ENCODE measurements at regions not wholly inside any gene's neighbourhood (a gene's known extent, or its start where the extent isn't known, plus 50 kb on each side); places are given as distances from the start of the nearest gene placed in this dataset.

DNA sequence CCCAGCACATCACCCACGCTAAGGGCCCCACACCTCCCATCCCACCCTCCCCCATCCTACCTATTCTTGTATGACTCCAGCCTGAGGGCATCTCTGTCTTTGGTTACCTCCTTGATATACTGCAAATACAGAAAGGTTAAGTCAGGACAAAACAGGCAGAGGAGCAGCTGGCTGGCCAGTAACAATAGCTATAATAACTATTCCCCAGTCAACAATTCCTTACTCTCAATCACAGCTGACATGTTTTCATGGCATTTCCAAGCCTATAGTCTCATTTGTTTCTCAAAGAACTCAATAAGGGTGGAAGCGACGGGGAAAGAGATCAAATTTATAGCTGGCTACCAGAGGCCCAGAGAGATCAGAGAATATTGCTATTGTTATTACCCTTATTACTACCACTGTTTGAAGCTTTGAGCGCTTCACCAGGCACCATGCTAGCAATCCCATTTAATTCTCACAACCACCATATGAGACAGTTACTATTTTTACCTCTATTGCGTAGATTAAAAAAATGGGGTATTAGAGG is 93.0 kb upstream of the C2CD4B start:
- Mint-ChIP-seq H3K4me3 (no peak overlapping the region), H3K36me3 (ENCODE audit: low read depth) (peaks cover 17% of the 10 kb centered on the region), H3K27me3 (ENCODE audit: low read depth, poor library complexity) (peaks cover 12% of the 10 kb centered on the region), H3K9me3 (peaks cover 53% of the 10 kb centered on the region), H3K27ac (no peak overlapping the region), H3K4me1 (peaks cover 8% of the 10 kb centered on the region)
- no peak for DNase-seq
- TF ChIP-seq, protein P1, sequence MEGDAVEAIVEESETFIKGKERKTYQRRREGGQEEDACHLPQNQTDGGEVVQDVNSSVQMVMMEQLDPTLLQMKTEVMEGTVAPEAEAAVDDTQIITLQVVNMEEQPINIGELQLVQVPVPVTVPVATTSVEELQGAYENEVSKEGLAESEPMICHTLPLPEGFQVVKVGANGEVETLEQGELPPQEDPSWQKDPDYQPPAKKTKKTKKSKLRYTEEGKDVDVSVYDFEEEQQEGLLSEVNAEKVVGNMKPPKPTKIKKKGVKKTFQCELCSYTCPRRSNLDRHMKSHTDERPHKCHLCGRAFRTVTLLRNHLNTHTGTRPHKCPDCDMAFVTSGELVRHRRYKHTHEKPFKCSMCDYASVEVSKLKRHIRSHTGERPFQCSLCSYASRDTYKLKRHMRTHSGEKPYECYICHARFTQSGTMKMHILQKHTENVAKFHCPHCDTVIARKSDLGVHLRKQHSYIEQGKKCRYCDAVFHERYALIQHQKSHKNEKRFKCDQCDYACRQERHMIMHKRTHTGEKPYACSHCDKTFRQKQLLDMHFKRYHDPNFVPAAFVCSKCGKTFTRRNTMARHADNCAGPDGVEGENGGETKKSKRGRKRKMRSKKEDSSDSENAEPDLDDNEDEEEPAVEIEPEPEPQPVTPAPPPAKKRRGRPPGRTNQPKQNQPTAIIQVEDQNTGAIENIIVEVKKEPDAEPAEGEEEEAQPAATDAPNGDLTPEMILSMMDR (IDR thresholded peaks at IDR 0.05): no peak

- TF ChIP-seq, protein P1 (IDR thresholded peaks at IDR 0.05): no peak
- Mint-ChIP-seq H3K27ac (peak overlapping the region; percentile 22), H3K9me3 (peaks cover 79% of the 10 kb centered on the region), H3K36me3 (ENCODE audit: low read depth) (peaks cover 22% of the 10 kb centered on the region), H3K4me1 (no peaks in the 10 kb centered on the region), H3K4me3 (no peak overlapping the region), H3K27me3 (ENCODE audit: low read depth, poor library complexity) (peaks cover 4% of the 10 kb centered on the region)
- no peak for DNase-seq
Measured at GRCh38 chr15:62262305-62262941, 97.3 kb upstream of the C2CD4B start.

DNA sequence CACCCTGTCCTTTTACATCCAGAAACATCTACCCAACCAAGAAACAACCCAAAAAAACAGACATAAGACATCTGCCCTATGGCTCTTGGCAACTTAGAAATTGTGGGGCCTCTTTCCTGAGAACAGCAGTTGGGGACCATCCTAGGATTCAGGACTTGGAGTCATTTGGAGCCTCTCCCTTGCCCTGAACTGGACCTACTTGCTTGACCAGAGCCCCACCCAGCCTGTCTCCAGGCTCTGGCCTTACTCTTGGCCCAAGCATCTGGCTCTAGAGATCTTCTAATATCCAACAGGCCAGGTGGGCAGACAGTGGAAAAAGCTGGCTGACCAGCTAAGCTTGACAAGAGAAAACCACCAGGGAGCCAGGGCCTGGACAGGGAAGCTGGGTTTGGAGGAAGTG is 99.1 kb upstream of the C2CD4B start:
- no peak overlapping the region for H3K27ac Mint-ChIP-seq

GRCh38 chr15:62269504-62269903 is 104.4 kb upstream of the C2CD4B start:
- Mint-ChIP-seq H3K9me3 (peaks cover 80% of the 10 kb centered on the region), H3K27ac (no peak overlapping the region), H3K36me3 (ENCODE audit: low read depth) (peaks cover 7% of the 10 kb centered on the region), H3K27me3 (ENCODE audit: low read depth, poor library complexity) (no peaks in the 10 kb centered on the region), H3K4me1 (no peaks in the 10 kb centered on the region), H3K4me3 (no peak overlapping the region)
- peak; percentile 17 for DNase-seq
- TF ChIP-seq, protein P1 (IDR thresholded peaks at IDR 0.05): no peak

More for the DNA sequence above, 99.1 kb upstream of the C2CD4B start:
- TF ChIP-seq, protein P1 (IDR thresholded peaks at IDR 0.05): no peak
- DNase-seq: no peak
- H3K9me3 Mint-ChIP-seq: peaks cover 93% of the 10 kb centered on the region
- peaks cover 22% of the 10 kb centered on the region for H3K36me3 Mint-ChIP-seq (ENCODE audit: low read depth)
- H3K27me3 Mint-ChIP-seq (ENCODE audit: low read depth, poor library complexity): peaks cover 4% of the 10 kb centered on the region
- H3K4me3 Mint-ChIP-seq: no peak overlapping the region
- H3K4me1 Mint-ChIP-seq: no peaks in the 10 kb centered on the region

GRCh38 chr15:62270216-62270921 is 105.3 kb upstream of the C2CD4B start:
- TF ChIP-seq, protein P1 (IDR thresholded peaks at IDR 0.05): no peak
- Mint-ChIP-seq H3K4me1 (no peaks in the 10 kb centered on the region), H3K36me3 (ENCODE audit: low read depth) (peaks cover 7% of the 10 kb centered on the region), H3K27me3 (ENCODE audit: low read depth, poor library complexity) (no peaks in the 10 kb centered on the region), H3K9me3 (peaks cover 79% of the 10 kb centered on the region), H3K27ac (no peak overlapping the region), H3K4me3 (no peak overlapping the region)
- no peak for DNase-seq
